Ascending aorta (tissue), 2 donors: ENCODE measurements at regions not wholly inside any gene's neighbourhood (a gene's known extent, or its start where the extent isn't known, plus 50 kb on each side); places are given as distances from the start of the nearest gene placed in this dataset.

ENCODE experiments used
- DNase-seq, 2 donors: peaks; one replicate each; pipeline ENCODE4 v3.0.0-alpha.2; 2019; ENCODE audit warnings: low spot score in 2 of 2
- H3K27ac ChIP-seq, 2 donors: fragments of 200-600 bp; sonication (generic); one replicate each; pipeline ENCODE4 v1.5.1; 2016 to 2017; ENCODE audit warnings: mild to moderate bottlenecking in 1 of 2
- H3K27me3 ChIP-seq: fragments of 200-600 bp; sonication (generic); one replicate; pipeline ENCODE4 v1.5.1; 2017
- H3K36me3 ChIP-seq, 2 donors: fragments of 200-600 bp; sonication (generic); one replicate each; pipeline ENCODE4 v1.5.1; 2016
- H3K4me1 ChIP-seq, 2 donors: fragments of 200-600 bp; sonication (generic); one replicate each; pipeline ENCODE4 v1.5.1; 2016 to 2017; ENCODE audit warnings: mild to moderate bottlenecking in 1 of 2
- H3K4me3 ChIP-seq, 2 donors: fragments of 200-600 bp; sonication (generic); one replicate each; pipeline ENCODE4 v1.5.1; 2016 to 2017; ENCODE audit warnings: mild to moderate bottlenecking in 1 of 2
- H3K9me3 ChIP-seq, 2 donors: fragments of 200-600 bp; sonication (generic); one replicate each; pipeline ENCODE4 v1.5.1; 2016
- intact Hi-C: fragments of 100-400 bp; cut with DNase I; formaldehyde crosslinking; loops from one replicate; pipeline ENCODE4 v1.15.1; 2023
- TF ChIP-seq, protein P1 (sequence below), 3 experiments: fragments of 200-600 bp in 2 of 3; fragments of 450-650 bp in 1 of 3; sonication (generic) in 2 of 3; IDR thresholded peaks; one replicate each; pipeline ENCODE4 v1.5.1; 2016 to 2019; ENCODE audit warnings: antibody characterized with exemption in 3 of 3, mild to moderate bottlenecking in 1 of 3, moderate library complexity in 1 of 3

- Histone ChIP-seq H3K4me1 (no peaks in the 10 kb centered on the region), H3K27ac (no peak overlapping the region), H3K4me3 (no peak overlapping the region), H3K27me3 (no peaks in the 10 kb centered on the region), H3K9me3 (no peaks in the 10 kb centered on the region), H3K36me3 (no peaks in the 10 kb centered on the region)
- DNase-seq: no peak
- TF ChIP-seq, protein P1, sequence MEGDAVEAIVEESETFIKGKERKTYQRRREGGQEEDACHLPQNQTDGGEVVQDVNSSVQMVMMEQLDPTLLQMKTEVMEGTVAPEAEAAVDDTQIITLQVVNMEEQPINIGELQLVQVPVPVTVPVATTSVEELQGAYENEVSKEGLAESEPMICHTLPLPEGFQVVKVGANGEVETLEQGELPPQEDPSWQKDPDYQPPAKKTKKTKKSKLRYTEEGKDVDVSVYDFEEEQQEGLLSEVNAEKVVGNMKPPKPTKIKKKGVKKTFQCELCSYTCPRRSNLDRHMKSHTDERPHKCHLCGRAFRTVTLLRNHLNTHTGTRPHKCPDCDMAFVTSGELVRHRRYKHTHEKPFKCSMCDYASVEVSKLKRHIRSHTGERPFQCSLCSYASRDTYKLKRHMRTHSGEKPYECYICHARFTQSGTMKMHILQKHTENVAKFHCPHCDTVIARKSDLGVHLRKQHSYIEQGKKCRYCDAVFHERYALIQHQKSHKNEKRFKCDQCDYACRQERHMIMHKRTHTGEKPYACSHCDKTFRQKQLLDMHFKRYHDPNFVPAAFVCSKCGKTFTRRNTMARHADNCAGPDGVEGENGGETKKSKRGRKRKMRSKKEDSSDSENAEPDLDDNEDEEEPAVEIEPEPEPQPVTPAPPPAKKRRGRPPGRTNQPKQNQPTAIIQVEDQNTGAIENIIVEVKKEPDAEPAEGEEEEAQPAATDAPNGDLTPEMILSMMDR (IDR thresholded peaks at IDR 0.05): no peak
- intact Hi-C loops: no loop called here
These were observed 188.5 kb upstream of the ARGLU1 start for GRCh38 chr13:106756446-106756845.

GRCh38 chr13:106755542-106755941, 187.6 kb upstream of the ARGLU1 start:
- no peaks in the 10 kb centered on the region for H3K36me3 ChIP-seq
- no peaks in the 10 kb centered on the region for H3K27me3 ChIP-seq
- no peak overlapping the region for H3K27ac ChIP-seq
- TF ChIP-seq, protein P1 (IDR thresholded peaks at IDR 0.05): no peak
- intact Hi-C loops: no loop called here
- DNase-seq: no peak
- H3K9me3 ChIP-seq: no peaks in the 10 kb centered on the region
- no peak overlapping the region for H3K4me3 ChIP-seq
- no peaks in the 10 kb centered on the region for H3K4me1 ChIP-seq

- Histone ChIP-seq H3K36me3 (no peaks in the 10 kb centered on the region), H3K27ac (peak overlapping the region in 1 of 2 donors; percentile 24), H3K4me1 (no peaks in the 10 kb centered on the region), H3K4me3 (no peak overlapping the region), H3K27me3 (no peaks in the 10 kb centered on the region), H3K9me3 (no peaks in the 10 kb centered on the region)
- DNase-seq: no peak
- TF ChIP-seq, protein P1 (IDR thresholded peaks at IDR 0.05): no peak
- intact Hi-C loops: no loop called here
These were observed 185.3 kb upstream of the ARGLU1 start for GRCh38 chr13:106753251-106753650.

DNA sequence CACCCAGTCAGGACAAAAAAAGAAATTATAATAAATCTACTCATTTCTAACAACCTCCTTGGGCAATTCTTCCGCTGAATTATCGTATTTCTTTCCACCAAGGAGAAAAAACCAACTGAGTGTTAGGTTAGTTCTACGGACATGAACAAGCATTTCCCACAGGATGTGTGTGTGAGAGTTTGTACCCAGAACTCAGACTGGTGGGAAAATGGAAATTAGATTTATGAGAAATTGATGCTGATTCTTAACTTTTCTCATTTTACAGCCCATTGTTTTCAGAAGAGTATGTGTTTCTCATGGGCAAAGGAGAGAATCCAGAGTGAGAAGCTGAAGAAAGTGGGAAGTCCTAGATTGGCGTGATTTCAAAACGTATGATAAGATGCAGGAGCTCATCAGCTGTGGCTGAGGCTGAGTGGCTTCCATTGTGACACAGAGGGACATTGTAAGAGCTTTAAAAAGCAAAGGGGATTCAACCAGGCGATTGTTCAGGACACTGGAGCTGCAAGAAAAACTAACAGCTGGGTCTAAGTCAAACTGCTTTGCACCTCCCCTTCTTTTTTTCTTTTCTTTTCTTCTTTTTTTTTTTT, 184.7 kb upstream of the ARGLU1 start:
- no peak for DNase-seq
- Histone ChIP-seq H3K9me3 (no peaks in the 10 kb centered on the region), H3K4me1 (no peaks in the 10 kb centered on the region), H3K4me3 (no peak overlapping the region), H3K27ac (peak overlapping the region in 1 of 2 donors; percentile 24), H3K36me3 (no peaks in the 10 kb centered on the region), H3K27me3 (no peaks in the 10 kb centered on the region)
- intact Hi-C loops: no loop called here
- TF ChIP-seq, protein P1 (IDR thresholded peaks at IDR 0.05): no peak

- Histone ChIP-seq H3K27ac (no peak overlapping the region), H3K36me3 (no peaks in the 10 kb centered on the region), H3K4me3 (no peak overlapping the region), H3K27me3 (no peaks in the 10 kb centered on the region), H3K4me1 (no peaks in the 10 kb centered on the region), H3K9me3 (no peaks in the 10 kb centered on the region)
- DNase-seq: no peak
- TF ChIP-seq, protein P1 (IDR thresholded peaks at IDR 0.05): no peak
- intact Hi-C loops: no loop called here
These were observed 180.8 kb upstream of the ARGLU1 start for GRCh38 chr13:106748785-106749184.

GRCh38 chr13:106744516-106744915, 176.6 kb upstream of the ARGLU1 start:
- Histone ChIP-seq H3K27ac (no peak overlapping the region), H3K4me3 (no peak overlapping the region), H3K4me1 (no peaks in the 10 kb centered on the region), H3K36me3 (no peaks in the 10 kb centered on the region), H3K9me3 (no peaks in the 10 kb centered on the region), H3K27me3 (no peaks in the 10 kb centered on the region)
- DNase-seq: no peak
- TF ChIP-seq, protein P1 (IDR thresholded peaks at IDR 0.05): no peak
- intact Hi-C loops: no loop called here
